ENCODE measurements at regions not wholly inside any gene's neighbourhood (a gene's known extent, or its start where the extent isn't known, plus 50 kb on each side); places are given as distances from the start of the nearest gene placed in this dataset.
"Not testable (repeated sequence)": the region's sequence is repeated elsewhere in the genome, so short reads cannot be mapped to it uniquely, and the experiment has no call there.

DNA sequence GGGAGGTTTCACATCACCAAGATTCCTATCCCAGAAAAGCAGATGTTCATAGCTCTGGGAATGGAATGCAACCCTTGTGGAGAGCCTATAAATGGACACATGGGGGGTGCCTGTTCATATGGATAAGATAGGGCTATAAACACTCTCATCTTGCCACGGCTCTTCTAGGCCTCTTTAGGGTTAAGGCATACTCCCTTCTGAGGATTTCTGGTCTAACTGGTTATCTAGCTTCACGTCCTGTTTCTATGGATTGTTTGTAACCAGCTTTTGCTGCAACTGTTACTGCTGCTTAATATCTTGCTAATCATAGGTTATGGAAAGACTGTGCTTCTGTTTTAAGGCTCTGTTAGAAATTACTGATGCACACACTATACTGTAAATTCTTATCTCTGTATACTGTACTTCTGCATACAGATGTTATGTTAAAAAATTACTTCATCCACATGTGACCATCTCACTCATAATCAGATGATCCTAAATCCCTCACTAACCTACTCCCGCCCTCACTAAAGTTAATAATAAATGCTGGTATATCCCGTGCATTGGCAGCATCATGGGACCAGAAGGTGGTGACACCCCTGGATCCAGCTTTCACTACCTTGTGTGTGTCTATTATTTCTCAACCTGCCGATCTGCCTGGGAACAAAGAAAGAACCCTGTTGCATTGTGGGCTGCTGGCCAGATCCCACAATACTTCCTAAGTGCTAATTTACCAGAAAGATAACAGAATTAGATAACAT lies 68.7 kb downstream of the PRKAB2 start:
- DNase-seq (ENCODE audit: low spot score), result not testable (repeated sequence)

DNA sequence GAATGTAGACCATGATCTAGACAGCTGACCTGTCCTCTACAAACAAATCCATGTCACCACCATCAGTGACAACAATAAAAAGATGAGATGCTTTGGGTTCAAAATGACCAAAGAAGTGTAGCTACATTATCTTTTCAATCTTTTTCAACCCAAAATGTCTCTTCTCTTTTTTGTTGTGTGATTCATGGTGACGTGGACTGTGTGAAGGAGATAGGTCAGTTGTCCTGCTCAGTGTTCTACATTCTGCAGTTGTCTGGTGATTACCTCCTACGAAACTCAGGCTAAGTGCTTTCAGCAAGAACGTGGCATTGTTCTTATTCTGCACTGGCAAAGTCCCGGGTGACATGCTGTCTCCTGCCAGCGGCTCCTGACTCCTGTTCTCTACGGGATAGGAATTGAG lies 73.1 kb downstream of the PRKAB2 start:
- no peak for DNase-seq (ENCODE audit: low spot score)

DNA sequence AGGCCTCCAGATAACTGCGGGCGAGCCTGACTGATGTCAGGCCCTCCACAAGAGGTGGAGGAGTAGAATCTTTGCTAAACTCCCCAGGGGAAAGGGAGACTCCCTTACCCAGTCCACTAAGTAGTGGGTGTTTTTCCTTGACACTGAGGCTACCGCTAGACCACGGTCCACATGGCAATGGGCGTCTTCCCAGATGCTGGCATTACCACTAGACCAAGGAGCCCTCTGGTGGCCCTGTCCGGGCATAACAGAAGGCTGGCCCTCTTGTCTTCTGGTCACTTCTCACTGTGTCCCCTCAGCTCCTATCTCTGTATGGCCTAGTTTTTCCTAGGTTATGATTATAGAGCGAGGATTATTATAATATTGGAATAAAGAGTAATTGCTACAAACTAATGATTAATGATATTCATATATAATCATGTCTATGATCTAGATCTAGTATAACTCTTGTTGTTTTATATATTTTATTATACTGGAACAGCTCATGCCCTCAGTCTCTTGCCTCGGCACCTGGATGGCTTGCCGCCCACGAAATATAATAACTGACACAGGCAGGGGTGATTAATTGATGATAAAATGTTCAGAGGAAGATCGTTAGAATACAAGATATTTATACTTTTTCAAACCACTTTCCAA lies 73.8 kb downstream of the PRKAB2 start:
- not testable (repeated sequence) for DNase-seq (ENCODE audit: low spot score)

DNA sequence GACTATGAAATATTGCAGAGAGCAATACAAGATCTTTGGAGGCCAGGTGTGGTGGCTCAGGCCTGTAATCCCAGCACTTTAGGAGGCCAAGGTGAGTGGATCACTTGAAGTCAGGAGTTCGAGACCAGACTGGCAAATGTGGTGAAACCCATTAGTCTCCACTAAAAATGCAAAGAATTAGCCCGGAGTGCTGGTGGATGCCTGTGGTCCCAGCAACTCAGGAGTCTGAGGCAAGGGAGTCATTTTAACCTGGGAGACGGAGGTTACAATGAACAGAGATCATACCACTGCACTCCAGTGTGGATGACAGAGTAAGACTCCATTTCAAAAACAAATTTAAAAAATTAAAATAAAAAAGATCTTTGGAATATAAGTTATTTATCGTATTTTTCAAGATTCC lies 76.6 kb downstream of the PRKAB2 start:
- DNase-seq (ENCODE audit: low spot score), result no peak

DNA sequence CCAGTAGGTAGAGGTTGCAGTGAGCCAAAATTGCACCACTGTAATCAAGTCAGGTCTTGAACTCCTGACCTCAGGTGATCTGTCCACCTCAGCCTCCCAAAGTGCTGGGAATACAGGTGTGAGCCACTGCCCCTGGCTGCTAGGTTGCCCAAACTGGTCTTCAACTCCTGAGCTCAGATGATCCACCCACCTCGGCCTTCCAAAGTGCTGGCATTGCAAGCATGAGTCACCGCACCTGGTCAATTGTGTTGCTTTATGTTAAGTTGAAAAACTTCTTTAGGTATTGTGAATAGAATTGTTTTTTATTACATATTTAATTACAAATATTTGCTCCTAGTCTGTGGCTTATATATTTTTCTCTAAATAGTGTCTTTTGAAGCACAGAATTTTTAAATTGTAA lies 80.5 kb downstream of the PRKAB2 start:
- DNase-seq (ENCODE audit: low spot score), result no peak

DNA sequence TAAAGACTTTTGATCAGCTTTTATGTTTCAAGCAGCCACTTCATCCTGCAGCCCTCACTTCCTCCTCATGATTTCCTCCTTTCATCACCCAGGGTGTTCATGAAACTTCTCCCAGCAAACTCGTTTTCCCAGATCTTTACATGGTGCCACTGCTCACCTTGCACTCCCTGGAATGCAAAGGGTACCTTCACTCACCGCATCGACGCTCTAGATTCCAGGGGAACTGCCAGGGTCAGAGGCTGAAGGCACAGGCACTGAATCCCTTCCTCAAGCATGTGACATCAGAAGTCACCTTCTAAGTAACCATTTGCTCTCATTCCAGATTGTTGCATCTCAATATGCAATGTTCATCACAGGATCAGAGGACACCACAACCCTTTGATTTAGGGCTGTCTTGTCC lies 82.8 kb downstream of the PRKAB2 start:
- no peak for DNase-seq (ENCODE audit: low spot score)

DNA sequence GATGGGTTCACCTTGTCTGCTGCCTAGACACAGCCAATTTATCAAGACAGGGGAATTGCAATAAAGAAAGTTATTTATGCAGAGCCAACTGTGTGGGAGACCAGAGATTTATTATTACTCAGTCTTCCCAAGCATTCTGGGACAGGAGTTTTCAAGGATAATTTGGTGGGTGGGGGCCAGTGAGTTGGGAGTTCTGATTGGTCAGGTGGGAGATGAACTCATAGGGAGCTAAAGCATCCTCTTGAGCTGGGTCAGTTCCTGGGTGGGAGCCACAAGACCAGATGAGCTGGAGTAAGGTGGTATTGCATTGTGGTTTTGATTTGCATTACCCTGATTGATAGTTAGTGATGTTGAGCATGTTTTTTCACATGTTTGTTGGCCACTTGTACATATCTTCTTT lies 86.1 kb downstream of the PRKAB2 start:
- DNase-seq (ENCODE audit: low spot score), result no peak

DNA sequence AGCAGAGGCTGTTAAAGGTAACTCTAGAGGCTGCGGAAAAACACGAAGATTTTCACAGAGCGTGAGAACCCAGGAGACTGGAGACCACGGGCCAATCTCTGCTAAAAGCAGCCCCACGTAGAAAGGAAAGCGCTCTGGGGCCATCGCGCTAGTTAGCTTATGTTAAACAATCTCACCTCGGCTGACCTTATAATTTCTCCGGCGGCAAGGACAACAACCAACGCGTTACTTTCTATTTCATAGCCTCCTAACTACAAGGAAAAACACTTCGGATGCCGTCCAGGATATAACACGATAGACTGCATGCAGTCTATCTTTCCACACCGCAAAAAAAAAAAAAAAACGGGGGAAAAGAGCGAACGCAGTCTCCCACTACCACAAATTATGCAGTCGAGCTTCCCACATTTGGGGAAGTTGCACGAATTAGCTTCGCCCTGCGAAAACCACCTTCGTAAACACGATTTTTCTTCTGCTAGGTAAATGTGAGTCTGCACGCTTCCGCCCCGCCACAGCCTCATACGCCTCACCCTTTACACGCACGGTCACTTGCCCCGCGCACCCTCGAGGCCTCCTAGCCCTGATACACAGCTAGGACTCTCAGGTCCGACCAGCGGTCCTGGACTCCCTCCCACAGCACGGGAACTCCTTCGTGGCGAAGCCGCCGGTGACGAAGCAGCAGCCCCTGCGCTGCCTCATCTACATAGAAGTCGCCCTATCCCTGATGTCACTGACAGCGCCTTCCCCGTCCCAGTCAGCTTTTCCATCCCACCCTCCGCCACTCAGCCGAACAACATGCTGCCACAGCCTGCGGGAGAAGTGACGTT lies 87.8 kb downstream of the PRKAB2 start:
- DNase-seq (ENCODE audit: low spot score), result peak; percentile 14

DNA sequence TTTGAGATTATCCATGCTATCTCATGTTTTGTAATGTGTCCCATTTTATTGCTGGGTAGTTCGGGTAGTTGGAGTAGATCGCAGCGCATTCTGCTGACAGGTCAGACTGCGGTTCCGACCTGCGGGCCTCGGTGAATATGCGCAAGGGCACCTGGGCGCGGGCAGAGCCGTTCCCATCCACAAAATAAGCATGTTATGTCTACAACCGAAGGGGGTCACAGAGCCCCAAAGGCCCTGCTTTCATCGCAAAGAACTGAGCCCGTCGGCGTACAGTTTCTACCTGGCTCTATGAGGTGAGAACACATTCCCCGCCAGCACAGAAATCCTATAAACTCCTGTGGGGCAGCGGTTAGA lies 88.4 kb downstream of the PRKAB2 start:
- DNase-seq (ENCODE audit: low spot score), result no peak

DNA sequence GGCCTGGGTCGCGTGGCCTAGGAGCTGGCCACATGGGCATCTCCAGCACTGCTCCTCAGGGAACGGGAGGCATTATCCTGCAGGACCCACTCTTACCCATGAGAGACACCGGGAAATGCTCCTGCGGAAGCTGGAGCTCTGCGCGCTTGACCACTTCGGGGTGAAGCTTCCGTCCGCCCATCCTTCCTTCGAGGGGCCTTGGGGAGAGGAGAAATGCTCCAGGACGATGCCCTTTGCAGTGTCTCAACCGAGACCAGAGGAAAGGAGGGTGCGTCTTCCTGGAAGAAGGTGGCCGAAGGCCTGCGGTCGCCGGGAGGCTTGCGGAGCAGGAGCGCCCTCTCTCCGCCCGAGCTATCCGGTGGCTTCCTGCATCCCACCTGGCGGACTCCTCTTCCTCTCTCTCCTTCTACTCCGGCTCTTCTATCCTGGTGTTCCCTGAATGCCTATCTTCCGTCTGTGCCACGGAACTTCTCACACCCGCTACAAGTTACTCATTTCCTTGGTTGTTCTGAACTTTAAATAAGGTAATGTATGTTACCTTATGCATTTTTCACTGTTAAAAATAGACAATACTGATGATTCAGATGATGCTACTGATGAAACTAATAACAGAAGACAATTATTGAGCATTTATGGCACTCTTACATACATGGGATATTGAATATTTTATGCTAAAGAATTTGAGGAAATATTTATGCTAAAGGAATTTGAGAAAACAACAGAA lies 91.4 kb downstream of the PRKAB2 start:
- no peak for DNase-seq (ENCODE audit: low spot score)

DNA sequence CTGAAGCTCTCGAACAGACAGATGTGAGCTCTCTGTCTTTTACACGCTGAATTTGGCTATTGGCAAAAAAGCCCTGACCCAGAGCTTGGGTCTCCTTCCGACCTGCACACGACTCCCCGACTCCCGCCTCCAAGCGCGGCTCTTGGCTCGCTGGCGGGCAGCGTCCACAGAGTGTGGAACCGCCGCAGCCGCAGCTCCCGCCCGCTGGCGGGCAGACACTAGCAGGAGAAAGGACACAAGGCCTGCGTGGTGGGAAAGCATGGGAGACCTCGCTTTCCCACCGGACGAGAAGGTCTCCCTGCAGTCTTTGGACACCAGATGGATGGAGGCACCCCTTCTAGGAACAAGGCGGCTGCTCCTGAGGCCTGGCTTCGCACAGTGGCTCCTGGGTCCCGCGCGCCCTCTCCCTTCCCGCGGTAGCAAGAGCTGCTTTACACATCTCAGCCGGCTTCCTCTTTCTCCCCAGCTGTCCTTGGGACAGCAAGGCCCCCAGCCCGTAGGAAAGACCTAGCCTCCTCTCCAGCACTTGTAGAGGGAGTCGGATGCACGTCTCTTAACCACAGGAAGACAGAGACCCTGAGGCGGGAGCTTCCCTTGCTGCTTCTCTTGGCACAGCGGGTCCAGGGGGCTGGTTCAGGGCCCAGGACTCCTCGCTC lies 92.1 kb downstream of the PRKAB2 start:
- no peak for DNase-seq (ENCODE audit: low spot score)

DNA sequence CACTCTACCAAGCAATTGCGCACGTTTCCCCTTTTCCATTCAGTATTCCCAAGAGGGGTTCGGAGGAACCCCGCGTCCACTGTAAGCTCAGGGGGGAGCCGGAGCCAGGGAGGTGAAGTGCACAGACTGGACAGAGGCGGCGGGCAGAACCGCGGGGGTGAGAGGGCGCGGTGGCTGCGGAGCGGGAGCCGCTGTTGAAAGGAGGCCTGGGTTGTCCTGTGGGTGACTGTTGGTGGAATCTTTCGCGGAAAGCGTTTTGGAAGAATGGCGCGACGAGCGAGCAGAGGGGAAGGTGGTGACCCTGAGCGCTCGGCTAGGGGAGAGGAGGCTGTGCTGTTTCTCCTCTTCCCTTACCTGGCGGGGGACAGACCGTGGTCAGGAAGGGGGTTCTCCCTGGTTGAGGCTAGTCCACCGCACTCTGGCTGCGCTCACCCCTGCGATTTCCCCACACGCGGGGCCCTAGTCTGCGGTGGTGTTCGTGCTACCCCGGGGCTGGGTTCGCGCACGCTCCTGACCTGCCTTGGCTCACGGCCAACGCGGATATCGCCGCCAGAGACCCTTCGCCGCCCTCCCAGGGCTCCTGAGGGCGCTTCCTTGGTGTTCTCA lies 92.8 kb downstream of the PRKAB2 start:
- no peak for DNase-seq (ENCODE audit: low spot score)

DNA sequence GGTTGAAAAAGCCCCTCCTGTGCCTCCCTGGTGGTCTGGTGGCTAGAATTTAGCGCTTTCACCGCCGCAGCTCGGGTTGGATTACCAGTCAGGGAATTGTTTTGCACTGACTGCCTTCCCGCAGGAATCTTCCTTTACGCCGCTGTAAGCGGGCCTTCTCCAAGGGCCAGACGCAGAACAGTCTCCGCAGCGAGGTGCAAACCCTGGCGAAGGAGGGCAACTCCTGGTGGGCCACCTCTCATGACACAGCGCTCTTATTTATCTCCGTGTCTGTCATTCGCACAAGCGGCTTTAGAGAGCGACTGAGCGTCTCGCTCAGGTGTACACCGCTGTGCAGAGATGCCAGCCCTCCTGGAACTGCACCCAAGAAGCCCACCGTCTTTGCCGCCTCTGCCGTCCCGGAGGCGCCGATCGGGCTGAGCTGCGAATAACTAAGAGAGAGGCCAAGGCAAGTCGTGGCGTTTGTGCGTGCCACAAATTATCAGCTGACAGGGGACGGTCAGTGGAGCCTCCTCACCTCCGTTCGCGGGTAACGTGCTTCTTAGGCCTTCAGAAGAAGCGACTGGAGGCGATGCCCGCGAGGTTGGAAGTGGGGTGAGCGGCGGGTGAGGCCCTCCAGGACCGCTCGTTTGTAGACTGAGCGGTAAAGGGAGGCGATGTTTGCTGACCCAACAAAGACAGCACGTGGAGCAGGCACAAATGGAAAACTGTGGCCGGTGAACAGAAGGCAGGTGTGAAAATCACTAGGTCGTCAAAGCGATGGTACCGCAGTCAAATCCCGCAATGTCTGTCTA lies 93.5 kb downstream of the PRKAB2 start:
- DNase-seq (ENCODE audit: low spot score), result no peak

DNA sequence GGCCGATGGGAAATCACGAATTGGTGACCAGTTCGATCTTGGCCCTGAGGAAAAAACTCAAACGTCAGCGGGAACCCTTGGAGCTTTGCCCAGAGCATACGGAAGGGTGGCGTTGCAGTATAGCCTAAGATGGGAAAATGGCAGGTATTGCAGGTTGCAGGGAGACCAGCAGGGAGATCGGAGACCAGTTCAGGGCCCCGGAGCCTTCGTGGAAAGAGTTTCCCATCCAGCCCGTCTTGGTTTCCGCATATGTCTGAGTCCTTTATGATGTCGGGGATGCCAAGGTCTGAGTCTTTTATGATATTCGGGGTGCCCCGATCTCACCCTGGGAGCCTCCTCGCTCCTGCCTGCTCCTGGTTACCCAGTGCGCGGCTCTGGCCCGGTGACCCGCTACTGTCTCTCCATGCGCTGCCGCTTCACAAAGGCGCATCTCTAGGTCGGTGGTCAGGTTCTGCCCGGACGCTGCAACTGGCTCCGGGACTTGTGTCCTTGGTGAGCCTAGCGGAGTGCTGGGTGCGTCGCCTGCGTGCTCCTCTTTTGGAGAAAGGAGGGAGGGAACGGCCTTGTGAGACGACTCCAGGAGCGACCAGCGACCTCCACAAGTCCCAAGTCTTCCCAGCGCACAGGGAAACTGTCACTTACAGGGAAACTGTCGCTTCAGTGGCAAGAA lies 94.2 kb downstream of the PRKAB2 start:
- DNase-seq (ENCODE audit: low spot score), result no peak

DNA sequence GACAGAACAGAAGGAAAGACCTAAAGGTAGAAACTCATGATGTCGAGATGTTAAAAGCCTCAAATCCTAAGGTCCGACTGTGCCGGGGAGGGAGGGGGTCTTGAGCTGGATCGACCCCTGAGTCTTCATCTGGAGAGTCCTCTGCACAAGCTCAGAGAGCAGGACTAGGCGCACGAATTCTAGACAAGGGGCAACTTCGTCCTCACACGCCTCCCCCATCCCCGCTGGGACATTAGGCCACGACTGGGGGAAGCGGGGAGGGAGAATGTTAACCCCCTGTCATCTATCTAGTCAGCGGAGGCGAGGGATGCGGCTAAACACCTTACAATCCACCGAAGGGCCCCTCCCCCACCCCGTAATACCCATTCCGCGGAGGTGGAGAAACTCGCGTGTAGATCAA lies 94.7 kb downstream of the PRKAB2 start:
- no peak for DNase-seq (ENCODE audit: low spot score)

DNA sequence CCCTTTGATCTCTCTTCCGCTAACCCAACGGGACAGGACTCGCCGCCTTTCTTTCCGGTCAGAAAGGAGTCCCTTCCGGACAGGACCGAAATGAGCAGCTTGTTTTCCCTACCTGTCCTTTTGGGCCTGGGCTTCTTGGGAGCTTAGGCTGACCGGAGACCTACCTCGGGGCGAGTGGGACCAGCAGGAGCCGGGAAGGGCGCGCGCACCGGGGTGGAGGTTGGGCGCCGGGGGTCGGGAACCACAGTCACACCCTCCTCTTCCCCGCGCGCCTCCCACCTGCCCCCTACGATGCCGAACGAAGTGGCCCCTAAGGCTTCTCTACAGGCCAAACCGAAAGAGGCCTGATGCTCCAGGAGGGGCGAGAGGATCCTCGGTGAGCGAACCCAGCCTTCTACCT lies 95.2 kb downstream of the PRKAB2 start:
- no peak for DNase-seq (ENCODE audit: low spot score)

DNA sequence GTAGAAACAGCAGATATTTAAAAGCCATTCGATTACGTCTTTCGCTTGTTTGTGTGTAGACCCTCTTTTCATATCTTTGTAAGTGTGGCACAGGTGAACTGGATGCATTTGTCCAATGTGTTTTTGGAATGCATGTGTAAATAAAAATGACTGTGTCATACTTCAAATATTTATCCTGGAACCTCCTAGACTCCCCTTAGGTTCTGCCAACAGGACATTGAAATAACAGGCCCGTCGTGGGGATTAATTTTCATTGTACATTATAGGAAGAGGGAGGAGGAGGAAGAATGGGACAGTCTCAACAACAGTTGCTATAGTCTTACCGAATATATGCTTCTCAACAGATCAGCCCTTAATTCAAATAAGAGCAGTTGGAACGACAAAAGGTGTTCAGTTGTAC lies 95.8 kb downstream of the PRKAB2 start:
- DNase-seq (ENCODE audit: low spot score), result no peak

DNA sequence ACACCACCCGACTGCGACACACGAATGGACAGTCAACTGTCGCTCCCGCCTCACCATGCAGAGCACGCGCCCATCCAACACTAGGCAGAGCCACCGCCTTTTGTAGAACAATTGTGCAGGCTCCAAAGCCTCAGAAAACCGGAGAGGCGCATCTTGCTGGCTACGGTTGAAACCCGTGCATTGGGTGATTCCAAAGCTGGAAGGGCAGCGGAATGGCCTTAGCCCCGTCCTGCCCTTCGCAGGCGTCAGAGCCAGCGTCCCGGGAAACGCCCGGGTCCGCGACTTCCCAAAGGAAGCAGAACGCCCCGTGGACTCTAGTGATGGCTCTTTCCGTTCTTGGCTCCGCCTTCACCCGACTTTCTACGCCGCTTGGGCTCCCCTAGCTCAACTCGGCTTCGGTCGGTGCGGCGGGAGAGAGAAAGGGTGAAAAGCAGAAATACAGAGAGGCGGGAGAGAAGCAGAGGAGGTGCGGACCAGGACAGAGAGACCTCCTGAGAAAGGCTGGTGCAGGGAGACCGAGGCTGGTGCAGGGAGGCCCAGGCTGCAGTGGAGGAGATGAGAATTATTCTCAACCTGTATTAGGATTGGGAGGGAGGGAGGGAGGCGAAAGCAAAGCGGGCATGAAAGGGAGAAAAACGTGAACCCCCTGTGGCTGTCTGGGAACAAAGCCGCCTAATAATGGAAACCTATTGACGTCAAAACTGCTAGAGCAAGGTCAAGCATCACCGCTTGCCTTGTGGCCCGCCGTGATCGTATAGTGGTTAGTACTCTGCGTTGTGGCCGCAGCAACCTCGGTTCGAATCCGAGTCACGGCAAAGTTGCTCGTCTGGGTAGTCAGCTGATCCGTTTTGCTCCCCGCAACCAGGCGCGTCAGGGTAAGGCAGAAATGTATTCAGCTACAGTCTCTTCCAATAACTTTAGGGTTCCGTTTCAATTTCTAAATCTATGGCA lies 99.5 kb downstream of the PRKAB2 start:
- no peak for DNase-seq (ENCODE audit: low spot score)

DNA sequence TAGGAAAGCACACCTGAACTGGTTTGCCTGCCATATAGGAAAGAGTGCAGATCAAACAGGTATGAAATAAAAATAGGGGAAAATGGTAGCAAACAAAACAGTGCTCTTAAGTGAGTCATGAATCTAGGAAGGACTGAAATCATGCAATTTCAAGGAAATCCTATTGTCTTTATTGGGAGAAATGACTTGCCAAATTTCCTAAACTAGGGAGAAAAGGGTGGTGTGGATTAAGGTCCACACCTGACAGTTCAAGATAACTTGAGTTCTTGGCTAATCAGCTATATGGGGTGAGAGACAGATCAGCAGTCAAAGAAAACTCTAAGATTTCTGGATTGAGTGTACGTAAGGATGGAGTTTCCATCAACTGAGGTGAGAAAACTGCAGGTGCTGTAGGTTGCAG lies 101.1 kb downstream of the PRKAB2 start:
- no peak for DNase-seq (ENCODE audit: low spot score)

All from putamen (tissue), 1 donor.